HepG2 (cell line): ENCODE measurements at regions not wholly inside any gene's neighbourhood (a gene's known extent, or its start where the extent isn't known, plus 50 kb on each side); places are given as distances from the start of the nearest gene placed in this dataset.

Experiments used
- ATAC-seq: fragments of 200-7000 bp; cut with Tn5 transposase; 3 replicates; pipeline ENCODE4 v1.9.1; 2020; ENCODE audit warnings: mild to moderate bottlenecking, moderate library complexity
- BruUV-seq: library from RNA; stranded (reverse); fragments of 400-500 nt; replicated peaks from 2 replicates; lab custom pipeline; 2021; lab: Mats Ljungman, UMichigan
- CTCF ChIA-PET: fragments of 300-600 bp; formaldehyde crosslinking; extraction: SDS; loops from one replicate; lab custom pipeline; 2021; ENCODE audit warnings: low total read pairs, inconsistent platforms, low intra/inter-chr PET ratio; lab: Yijun Ruan, JAX
- POLR2A ChIA-PET: fragments of 350-600 bp; sonication (Branson Sonifier 250); formaldehyde crosslinking; loops from one replicate; lab custom pipeline; 2020; ENCODE audit warnings: antibody characterized with exemption, inconsistent platforms; lab: Yijun Ruan, JAX
- DNase-seq: peaks from one replicate; pipeline ENCODE4 v3.0.0-alpha.2; 2015; ENCODE audit warnings: low spot score
- FAIRE-seq: peaks from 3 replicates; lab custom pipeline; 2011; peaks lifted over from hg19 to GRCh38; lab: Jason Lieb, UNC
- H2AFZ ChIP-seq: one replicate; pipeline ENCODE4 v1.6.1; 2011; ENCODE audit warnings: low read length, inconsistent platforms
- H3K27ac ChIP-seq: fragments of 300-600 bp; 3 replicates; pipeline ENCODE4 v1.8.0; 2011; ENCODE audit warnings: mixed run types, mild to moderate bottlenecking, mixed read lengths, low read length, inconsistent platforms; ENCODE audit not compliant: insufficient read depth; ENCODE audit errors: extremely low read length
- H3K27me3 ChIP-seq, 2 experiments: fragments of 200-600 bp in 1 of 2; 2 replicates in 1 of 2; 3 replicates in 1 of 2; pipeline versions ENCODE4 v1.6.0 to v1.8.0; 2011; ENCODE audit warnings: low read length in 2 of 2, mild to moderate bottlenecking in 2 of 2, moderate library complexity in 2 of 2, inconsistent platforms in 1 of 2; ENCODE audit not compliant: insufficient read depth in 2 of 2, control insufficient read depth in 1 of 2
- H3K36me3 ChIP-seq, 2 experiments: fragments of 200-600 bp in 1 of 2; replicated peaks in 1 of 2; 2 replicates in 1 of 2; 3 replicates in 1 of 2; pipeline versions ENCODE4 v1.5.1 to v1.8.0; 2011; ENCODE audit warnings: low read length in 2 of 2, inconsistent platforms in 1 of 2; ENCODE audit not compliant: insufficient read depth in 2 of 2, control insufficient read depth in 1 of 2
- H3K4me1 ChIP-seq: 2 replicates; pipeline ENCODE4 v1.5.1; 2012; ENCODE audit warnings: low read length, inconsistent platforms; ENCODE audit not compliant: insufficient read depth
- H3K4me2 ChIP-seq: 2 replicates; pipeline ENCODE4 v1.6.0; 2011; ENCODE audit warnings: low read depth, low read length, inconsistent platforms
- H3K4me3 ChIP-seq, 3 experiments: fragments of 200-600 bp in 1 of 3; sonication (generic), shearing (Covaris generic) in 1 of 3; replicated peaks in 1 of 3; 2 replicates each; pipeline ENCODE4 v1.5.1; 2011 to 2016; ENCODE audit warnings: low read length in 3 of 3, inconsistent platforms in 2 of 3, low read depth in 2 of 3, mild to moderate bottlenecking in 2 of 3, control low read depth in 1 of 3, mixed read lengths in 1 of 3; ENCODE audit not compliant: insufficient read depth in 1 of 3
- H3K79me2 ChIP-seq: one replicate; pipeline ENCODE4 v1.6.1; 2011; ENCODE audit warnings: low read length, inconsistent platforms; ENCODE audit not compliant: insufficient read depth
- H3K9ac ChIP-seq: 2 replicates; pipeline ENCODE4 v1.6.0; 2011; ENCODE audit warnings: mild to moderate bottlenecking, low read depth, low read length, inconsistent platforms; ENCODE audit not compliant: insufficient read depth
- H3K9me3 ChIP-seq: 2 replicates; pipeline ENCODE4 v1.5.1; 2012; ENCODE audit warnings: mild to moderate bottlenecking, low read length
- H4K20me1 ChIP-seq: 2 replicates; pipeline ENCODE4 v1.6.0; 2011; ENCODE audit warnings: inconsistent platforms, mild to moderate bottlenecking, low read length, moderate library complexity; ENCODE audit not compliant: insufficient read depth
- AHDC1 ChIP-seq: sonication (generic); formaldehyde crosslinking; IDR thresholded peaks from 2 replicates; pipeline ENCODE4 v1.5.1; 2020; ENCODE audit warnings: mild to moderate bottlenecking, missing genetic modification reagents, borderline replicate concordance
- CBFB ChIP-seq: sonication (generic); formaldehyde crosslinking; IDR thresholded peaks from 2 replicates; pipeline ENCODE4 v1.4.0; 2020; ENCODE audit warnings: missing genetic modification reagents
- EED ChIP-seq: sonication (generic); formaldehyde crosslinking; IDR thresholded peaks from 2 replicates; pipeline ENCODE4 v1.5.0; 2020; ENCODE audit warnings: mild to moderate bottlenecking, missing genetic modification reagents
- GATAD1 ChIP-seq: IDR thresholded peaks from 2 replicates; pipeline ENCODE4 v1.6.1; 2016; ENCODE audit warnings: missing genetic modification reagents, missing compliant biosample characterization
- HMG20B ChIP-seq: conservative IDR thresholded peaks from 2 replicates; pipeline ENCODE4 v1.6.1; 2016; ENCODE audit warnings: missing genetic modification reagents, missing compliant biosample characterization
- HOXA7 ChIP-seq: sonication (generic); formaldehyde crosslinking; IDR thresholded peaks from 2 replicates; pipeline ENCODE4 v1.8.1; 2022; ENCODE audit warnings: mild to moderate bottlenecking, missing genetic modification reagents, moderate library complexity
- HOXD1 ChIP-seq: sonication (generic); formaldehyde crosslinking; IDR thresholded peaks from 2 replicates; pipeline ENCODE4 v1.5.0; 2020; ENCODE audit warnings: missing genetic modification reagents
- KLF16 ChIP-seq, 2 experiments: sonication (generic) in 1 of 2; formaldehyde crosslinking in 1 of 2; IDR thresholded peaks; 2 replicates each; pipeline versions ENCODE4 v1.6.1 to v1.8.0; 2016 to 2023; ENCODE audit warnings: missing genetic modification reagents in 2 of 2, missing compliant biosample characterization in 1 of 2
- MIER2 ChIP-seq: IDR thresholded peaks from 2 replicates; pipeline ENCODE4 v1.6.1; 2016; ENCODE audit warnings: missing biosample characterization, missing genetic modification reagents
- NR2F6 ChIP-seq, 2 experiments: IDR thresholded peaks; 2 replicates each; pipeline ENCODE4 v1.6.1; 2016; ENCODE audit warnings: antibody characterized with exemption in 1 of 2, mild to moderate bottlenecking in 1 of 2
- RARG ChIP-seq: sonication (generic); formaldehyde crosslinking; IDR thresholded peaks from 2 replicates; pipeline ENCODE4 v1.4.0; 2020; ENCODE audit warnings: low read depth, mild to moderate bottlenecking, missing genetic modification reagents
- RFXAP ChIP-seq: sonication (generic); formaldehyde crosslinking; IDR thresholded peaks from 2 replicates; pipeline ENCODE4 v1.4.0; 2020; ENCODE audit warnings: missing genetic modification reagents, borderline replicate concordance
- SCMH1 ChIP-seq: sonication (generic); formaldehyde crosslinking; IDR thresholded peaks from 2 replicates; pipeline ENCODE4 v1.9.0; 2021; ENCODE audit warnings: missing genetic modification reagents, mild to moderate bottlenecking, borderline replicate concordance
- ZMYM4 ChIP-seq: sonication (generic); formaldehyde crosslinking; IDR thresholded peaks from 2 replicates; pipeline ENCODE4 v1.8.1; 2023; ENCODE audit warnings: mild to moderate bottlenecking, missing genetic modification reagents
- ZNF382 ChIP-seq: sonication (generic); formaldehyde crosslinking; IDR thresholded peaks from 2 replicates; pipeline ENCODE4 v1.5.0; 2020; ENCODE audit warnings: missing genetic modification reagents, mild to moderate bottlenecking, borderline replicate concordance
- WGBS: methylation state at CpG from one replicate; pipeline ENCODE4 v1.1.6; 2017; ENCODE audit warnings: low lambda C conversion rate; 5-methylcytosine and 5-hydroxymethylcytosine counted together
- in situ Hi-C: cut with HindIII; loops from 2 replicates; pipeline ENCODE4 v1.10.0; 2017; ENCODE audit warnings: low pct_unique_long_range_greater_than_20kb; ENCODE audit not compliant: extremely low pct_ligation_motif_present
- intact Hi-C: fragments of 100-400 bp; cut with micrococcal nuclease; formaldehyde crosslinking; loops from one replicate; pipeline ENCODE4 v1.10.0; 2022; ENCODE audit not compliant: unreplicated experiment
- TF ChIP-seq, protein P1 (sequence below): IDR thresholded peaks from 2 replicates; pipeline ENCODE4 v1.4.0; 2020; ENCODE audit warnings: mild to moderate bottlenecking, missing genetic modification reagents

- H3K4me3 ChIP-seq: no peak overlapping the region
- TF ChIP-seq RARG (CRISPR knock-in tag) (no peak), RFXAP (CRISPR knock-in tag) (no peak), AHDC1 (CRISPR knock-in tag) (no peak), CBFB (no peak), SCMH1 (CRISPR knock-in tag) (no peak), MIER2 (CRISPR knock-in tag) (no peak), ZMYM4 (CRISPR knock-in tag) (no peak), EED (CRISPR knock-in tag) (no peak), KLF16 (CRISPR knock-in tag; IDR thresholded peaks at IDR 0.05) (no peak), HOXA7 (CRISPR knock-in tag) (no peak), ZNF382 (no peak), NR2F6 (IDR thresholded peaks at IDR 0.05) (no peak), NR2F6 (CRISPR knock-in tag; IDR thresholded peaks at IDR 0.05) (no peak), GATAD1 (no peak), HMG20B (CRISPR knock-in tag) (no peak), HOXD1 (CRISPR knock-in tag) (no peak)
- TF ChIP-seq, protein P1, sequence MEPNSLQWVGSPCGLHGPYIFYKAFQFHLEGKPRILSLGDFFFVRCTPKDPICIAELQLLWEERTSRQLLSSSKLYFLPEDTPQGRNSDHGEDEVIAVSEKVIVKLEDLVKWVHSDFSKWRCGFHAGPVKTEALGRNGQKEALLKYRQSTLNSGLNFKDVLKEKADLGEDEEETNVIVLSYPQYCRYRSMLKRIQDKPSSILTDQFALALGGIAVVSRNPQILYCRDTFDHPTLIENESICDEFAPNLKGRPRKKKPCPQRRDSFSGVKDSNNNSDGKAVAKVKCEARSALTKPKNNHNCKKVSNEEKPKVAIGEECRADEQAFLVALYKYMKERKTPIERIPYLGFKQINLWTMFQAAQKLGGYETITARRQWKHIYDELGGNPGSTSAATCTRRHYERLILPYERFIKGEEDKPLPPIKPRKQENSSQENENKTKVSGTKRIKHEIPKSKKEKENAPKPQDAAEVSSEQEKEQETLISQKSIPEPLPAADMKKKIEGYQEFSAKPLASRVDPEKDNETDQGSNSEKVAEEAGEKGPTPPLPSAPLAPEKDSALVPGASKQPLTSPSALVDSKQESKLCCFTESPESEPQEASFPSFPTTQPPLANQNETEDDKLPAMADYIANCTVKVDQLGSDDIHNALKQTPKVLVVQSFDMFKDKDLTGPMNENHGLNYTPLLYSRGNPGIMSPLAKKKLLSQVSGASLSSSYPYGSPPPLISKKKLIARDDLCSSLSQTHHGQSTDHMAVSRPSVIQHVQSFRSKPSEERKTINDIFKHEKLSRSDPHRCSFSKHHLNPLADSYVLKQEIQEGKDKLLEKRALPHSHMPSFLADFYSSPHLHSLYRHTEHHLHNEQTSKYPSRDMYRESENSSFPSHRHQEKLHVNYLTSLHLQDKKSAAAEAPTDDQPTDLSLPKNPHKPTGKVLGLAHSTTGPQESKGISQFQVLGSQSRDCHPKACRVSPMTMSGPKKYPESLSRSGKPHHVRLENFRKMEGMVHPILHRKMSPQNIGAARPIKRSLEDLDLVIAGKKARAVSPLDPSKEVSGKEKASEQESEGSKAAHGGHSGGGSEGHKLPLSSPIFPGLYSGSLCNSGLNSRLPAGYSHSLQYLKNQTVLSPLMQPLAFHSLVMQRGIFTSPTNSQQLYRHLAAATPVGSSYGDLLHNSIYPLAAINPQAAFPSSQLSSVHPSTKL (CRISPR knock-in tag): no peak
- TF ChIP-seq, all 625 proteins: peak for 0
- in situ Hi-C loops: no loop called here
- no peak overlapping the region for H2AFZ ChIP-seq
- H3K27ac ChIP-seq: no peak overlapping the region
- H3K4me2 ChIP-seq: no peak overlapping the region
- DNase-seq (no peak), FAIRE-seq (no peak), ATAC-seq (no peak)
- no peaks in the 10 kb centered on the region for H4K20me1 ChIP-seq
- ChIA-PET CTCF (no interaction called here), POLR2A (no interaction called here)
- WGBS: 78% methylated on average over 3 of the region's 3 CpGs
- BruUV-seq: no TSS peak
- H3K9ac ChIP-seq: no peak overlapping the region
- H3K36me3 ChIP-seq: no peaks in the 10 kb centered on the region
- no peaks in the 10 kb centered on the region for H3K79me2 ChIP-seq
- no peaks in the 10 kb centered on the region for H3K4me1 ChIP-seq
- intact Hi-C loops: no loop called here
- no peaks in the 10 kb centered on the region for H3K9me3 ChIP-seq
- H3K27me3 ChIP-seq: no peaks in the 10 kb centered on the region
These were observed 113.7 kb upstream of the WARS2 start for GRCh38 chr1:119254067-119254720.
